ENCODE measurements at regions not wholly inside any gene's neighbourhood (a gene's known extent, or its start where the extent isn't known, plus 50 kb on each side); places are given as distances from the start of the nearest gene placed in this dataset.
"Not testable (repeated sequence)": the region's sequence is repeated elsewhere in the genome, so short reads cannot be mapped to it uniquely, and the experiment has no call there.

GRCh38 chr17:12229335-12229734, 208.7 kb downstream of the MAP2K4 start:
- Histone ChIP-seq H3K27ac (replicated peaks) (no peak overlapping the region), H3K4me3 (no peak overlapping the region), H3K9me3 (replicated peaks) (no peaks in the 10 kb centered on the region), H3K36me3 (no peaks in the 10 kb centered on the region), H3K4me1 (peaks cover 9% of the 10 kb centered on the region), H3K27me3 (ENCODE audit: low read depth) (no peaks in the 10 kb centered on the region)
- DNase-seq = no peak
- intact Hi-C loops (cut with micrococcal nuclease) = no loop called here
- TF ChIP-seq, protein P1, sequence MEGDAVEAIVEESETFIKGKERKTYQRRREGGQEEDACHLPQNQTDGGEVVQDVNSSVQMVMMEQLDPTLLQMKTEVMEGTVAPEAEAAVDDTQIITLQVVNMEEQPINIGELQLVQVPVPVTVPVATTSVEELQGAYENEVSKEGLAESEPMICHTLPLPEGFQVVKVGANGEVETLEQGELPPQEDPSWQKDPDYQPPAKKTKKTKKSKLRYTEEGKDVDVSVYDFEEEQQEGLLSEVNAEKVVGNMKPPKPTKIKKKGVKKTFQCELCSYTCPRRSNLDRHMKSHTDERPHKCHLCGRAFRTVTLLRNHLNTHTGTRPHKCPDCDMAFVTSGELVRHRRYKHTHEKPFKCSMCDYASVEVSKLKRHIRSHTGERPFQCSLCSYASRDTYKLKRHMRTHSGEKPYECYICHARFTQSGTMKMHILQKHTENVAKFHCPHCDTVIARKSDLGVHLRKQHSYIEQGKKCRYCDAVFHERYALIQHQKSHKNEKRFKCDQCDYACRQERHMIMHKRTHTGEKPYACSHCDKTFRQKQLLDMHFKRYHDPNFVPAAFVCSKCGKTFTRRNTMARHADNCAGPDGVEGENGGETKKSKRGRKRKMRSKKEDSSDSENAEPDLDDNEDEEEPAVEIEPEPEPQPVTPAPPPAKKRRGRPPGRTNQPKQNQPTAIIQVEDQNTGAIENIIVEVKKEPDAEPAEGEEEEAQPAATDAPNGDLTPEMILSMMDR (IDR thresholded peaks at IDR 0.05; ENCODE audit: borderline replicate concordance) = no peak

- TF ChIP-seq, protein P1 (IDR thresholded peaks at IDR 0.05; ENCODE audit: borderline replicate concordance) = no peak
- Histone ChIP-seq H3K4me1 (peaks cover 9% of the 10 kb centered on the region), H3K27ac (replicated peaks) (no peak overlapping the region), H3K4me3 (no peak overlapping the region), H3K9me3 (replicated peaks) (no peaks in the 10 kb centered on the region), H3K36me3 (no peaks in the 10 kb centered on the region), H3K27me3 (ENCODE audit: low read depth) (no peaks in the 10 kb centered on the region)
- intact Hi-C loops (cut with micrococcal nuclease) = no loop called here
- DNase-seq = no peak
Observed at GRCh38 chr17:12230481-12231354, 210.0 kb downstream of the MAP2K4 start.

GRCh38 chr17:12231355-12231682, 210.6 kb downstream of the MAP2K4 start:
- Histone ChIP-seq H3K27me3 (ENCODE audit: low read depth) (no peaks in the 10 kb centered on the region), H3K4me1 (peaks cover 9% of the 10 kb centered on the region), H3K4me3 (no peak overlapping the region), H3K27ac (replicated peaks) (no peak overlapping the region), H3K9me3 (replicated peaks) (no peaks in the 10 kb centered on the region), H3K36me3 (no peaks in the 10 kb centered on the region)
- TF ChIP-seq, protein P1 (IDR thresholded peaks at IDR 0.05; ENCODE audit: borderline replicate concordance) = no peak
- intact Hi-C loops (cut with micrococcal nuclease) = no loop called here
- DNase-seq = no peak

- H3K27ac ChIP-seq (replicated peaks); intact Hi-C loops (cut with micrococcal nuclease); DNase-seq; H3K4me1 ChIP-seq; H3K36me3 ChIP-seq; H3K9me3 ChIP-seq (replicated peaks); H3K4me3 ChIP-seq; H3K27me3 ChIP-seq (ENCODE audit: low read depth): not testable (repeated sequence)
Observed at GRCh38 chr17:12239021-12239420, 218.3 kb downstream of the MAP2K4 start.

GRCh38 chr17:12242345-12242954, 221.8 kb downstream of the MAP2K4 start:
- intact Hi-C loops (cut with micrococcal nuclease) = no loop called here
- Histone ChIP-seq H3K36me3 (no peaks in the 10 kb centered on the region), H3K4me1 (no peaks in the 10 kb centered on the region), H3K9me3 (replicated peaks) (no peaks in the 10 kb centered on the region), H3K4me3 (no peak overlapping the region), H3K27me3 (ENCODE audit: low read depth) (no peaks in the 10 kb centered on the region), H3K27ac (replicated peaks) (no peak overlapping the region)
- TF ChIP-seq, protein P1 (IDR thresholded peaks at IDR 0.05; ENCODE audit: borderline replicate concordance) = no peak
- no peak for DNase-seq

- Histone ChIP-seq H3K9me3 (replicated peaks) (no peaks in the 10 kb centered on the region), H3K27me3 (ENCODE audit: low read depth) (no peaks in the 10 kb centered on the region), H3K4me3 (no peak overlapping the region), H3K27ac (replicated peaks) (no peak overlapping the region), H3K4me1 (peaks cover 13% of the 10 kb centered on the region), H3K36me3 (no peaks in the 10 kb centered on the region)
- TF ChIP-seq, protein P1 (IDR thresholded peaks at IDR 0.05; ENCODE audit: borderline replicate concordance) = no peak
- DNase-seq = no peak
- intact Hi-C loops (cut with micrococcal nuclease) = no loop called here
Observed at GRCh38 chr17:12247761-12248160, 227.1 kb downstream of the MAP2K4 start.

Data from left ventricle myocardium inferior (tissue), 1 donor.